ENCODE measurements at regions not wholly inside any gene's neighbourhood (a gene's known extent, or its start where the extent isn't known, plus 50 kb on each side); places are given as distances from the start of the nearest gene placed in this dataset.

DNA sequence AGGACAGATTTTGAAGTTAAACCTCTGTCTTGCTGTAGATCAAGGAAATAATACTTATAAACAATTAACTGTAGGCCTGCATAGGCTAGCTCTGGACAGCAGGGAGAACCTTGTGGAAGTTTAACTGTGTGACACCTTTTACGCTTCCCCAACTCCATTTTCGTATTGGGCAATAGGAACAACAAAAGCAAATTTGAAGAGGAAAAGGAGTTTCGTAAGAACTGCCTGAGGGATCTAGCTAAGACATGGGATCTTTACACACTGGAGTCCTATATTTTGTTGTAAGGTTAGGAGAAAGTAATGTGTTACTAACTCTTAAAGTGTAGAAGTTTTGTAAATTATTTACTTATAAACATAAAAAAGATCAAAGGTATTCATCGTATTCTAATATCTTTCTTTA lies 324.9 kb upstream of the CASK start:
- TF ChIP-seq, protein P1, sequence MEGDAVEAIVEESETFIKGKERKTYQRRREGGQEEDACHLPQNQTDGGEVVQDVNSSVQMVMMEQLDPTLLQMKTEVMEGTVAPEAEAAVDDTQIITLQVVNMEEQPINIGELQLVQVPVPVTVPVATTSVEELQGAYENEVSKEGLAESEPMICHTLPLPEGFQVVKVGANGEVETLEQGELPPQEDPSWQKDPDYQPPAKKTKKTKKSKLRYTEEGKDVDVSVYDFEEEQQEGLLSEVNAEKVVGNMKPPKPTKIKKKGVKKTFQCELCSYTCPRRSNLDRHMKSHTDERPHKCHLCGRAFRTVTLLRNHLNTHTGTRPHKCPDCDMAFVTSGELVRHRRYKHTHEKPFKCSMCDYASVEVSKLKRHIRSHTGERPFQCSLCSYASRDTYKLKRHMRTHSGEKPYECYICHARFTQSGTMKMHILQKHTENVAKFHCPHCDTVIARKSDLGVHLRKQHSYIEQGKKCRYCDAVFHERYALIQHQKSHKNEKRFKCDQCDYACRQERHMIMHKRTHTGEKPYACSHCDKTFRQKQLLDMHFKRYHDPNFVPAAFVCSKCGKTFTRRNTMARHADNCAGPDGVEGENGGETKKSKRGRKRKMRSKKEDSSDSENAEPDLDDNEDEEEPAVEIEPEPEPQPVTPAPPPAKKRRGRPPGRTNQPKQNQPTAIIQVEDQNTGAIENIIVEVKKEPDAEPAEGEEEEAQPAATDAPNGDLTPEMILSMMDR (IDR thresholded peaks at IDR 0.05): no peak
- TF ChIP-seq POLR2A (IDR thresholded peaks at IDR 0.05): no peak

Data from lower leg skin (tissue), 3 donors.